Activated effector memory CD4-positive, alpha-beta T cell treated with anti-CD3 and anti-CD28 coated beads, Interleukin-2, amount 50 U/mL, for 16 hours (primary cell): ENCODE measurements at regions not wholly inside any gene's neighbourhood (a gene's known extent, or its start where the extent isn't known, plus 50 kb on each side); places are given as distances from the start of the nearest gene placed in this dataset.

Experiments used
- DNase-seq: peaks from one replicate; pipeline ENCODE4 v3.0.0-alpha.2; 2020

DNA sequence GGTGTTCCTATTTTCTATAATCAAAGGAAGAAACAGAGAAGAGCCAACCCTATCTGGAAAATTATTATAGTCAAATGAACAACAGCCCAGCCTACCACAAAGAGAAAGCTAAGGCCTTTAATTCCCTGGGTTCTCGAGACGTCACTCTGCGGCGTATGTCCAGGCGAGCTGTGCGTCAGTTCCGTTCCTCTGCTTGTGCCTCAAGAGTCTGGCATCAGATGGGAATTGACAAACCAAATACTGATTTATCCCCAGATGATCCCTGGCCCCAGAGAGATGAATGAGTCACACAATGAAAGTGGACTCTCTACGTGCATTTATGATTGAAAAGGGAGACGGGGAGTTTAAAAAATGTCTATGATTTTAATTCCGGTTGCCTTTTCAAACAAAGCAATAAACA lies 151.6 kb upstream of the PDE10A start:
- DNase-seq, result no peak

DNA sequence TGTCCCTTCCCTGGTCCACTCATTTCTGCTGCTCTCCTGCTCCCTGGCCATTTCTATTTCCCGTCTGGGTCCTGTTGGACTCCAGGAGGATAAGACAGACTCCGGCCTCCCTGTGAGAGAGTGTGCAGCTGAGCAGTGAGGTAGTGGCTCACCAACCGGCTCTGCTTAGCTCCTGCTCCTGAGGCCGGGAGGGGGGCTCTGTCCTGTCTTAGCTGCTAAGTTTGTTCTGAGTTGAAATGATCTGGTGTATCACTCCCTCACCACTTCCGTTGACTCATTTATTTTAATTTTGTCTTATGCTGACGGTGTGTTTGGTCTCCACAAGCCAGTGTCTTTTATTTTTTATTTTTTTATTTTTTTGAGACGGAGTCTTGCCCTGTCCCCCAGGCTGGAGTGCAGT lies 148.5 kb upstream of the PDE10A start:
- no peak for DNase-seq

DNA sequence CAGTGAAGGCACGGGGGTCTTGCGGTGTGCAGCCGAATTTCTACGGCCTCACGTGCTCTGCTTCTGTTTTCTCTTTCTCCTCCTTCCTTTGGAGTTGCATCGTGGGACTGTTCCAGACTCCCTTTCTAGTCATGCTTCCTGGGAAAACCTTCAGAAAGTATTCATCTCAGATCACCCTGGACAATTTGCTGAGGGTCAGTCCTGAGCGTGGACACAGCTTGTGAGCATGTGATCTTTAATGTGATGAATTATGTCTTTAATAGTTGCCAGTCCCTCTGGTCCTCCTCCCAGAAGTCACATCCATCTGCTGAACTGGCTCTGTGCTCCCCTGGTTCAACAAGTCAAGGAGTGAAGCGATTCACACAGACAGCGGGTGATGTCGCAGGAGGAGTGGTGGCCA lies 145.0 kb upstream of the PDE10A start:
- DNase-seq, result no peak

GRCh38 chr6:165807249-165807960 lies 144.4 kb upstream of the PDE10A start:
- DNase-seq, result no peak

- no peak for DNase-seq
Observed at GRCh38 chr6:165806126-165806810, 143.2 kb upstream of the PDE10A start.

DNA sequence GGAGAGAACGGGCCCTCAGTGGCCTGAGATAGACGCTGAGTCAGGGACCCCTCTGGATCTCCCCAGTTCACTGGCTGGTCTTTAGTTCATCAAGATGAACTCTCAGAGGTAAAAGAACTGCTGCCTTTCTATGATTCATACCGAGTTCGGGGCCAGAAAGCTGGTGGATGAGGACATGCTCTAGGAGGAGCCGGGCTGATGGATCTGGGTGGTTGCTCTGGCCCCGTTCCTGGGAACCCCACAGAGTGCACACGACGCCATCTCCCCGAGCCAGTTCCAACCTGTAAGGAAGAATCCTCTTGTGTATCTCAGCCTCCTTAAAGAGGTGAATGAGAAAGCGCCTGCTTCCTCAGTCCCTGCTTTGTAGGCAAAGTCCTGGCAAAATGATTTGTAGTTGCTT lies 142.6 kb upstream of the PDE10A start:
- no peak for DNase-seq

DNA sequence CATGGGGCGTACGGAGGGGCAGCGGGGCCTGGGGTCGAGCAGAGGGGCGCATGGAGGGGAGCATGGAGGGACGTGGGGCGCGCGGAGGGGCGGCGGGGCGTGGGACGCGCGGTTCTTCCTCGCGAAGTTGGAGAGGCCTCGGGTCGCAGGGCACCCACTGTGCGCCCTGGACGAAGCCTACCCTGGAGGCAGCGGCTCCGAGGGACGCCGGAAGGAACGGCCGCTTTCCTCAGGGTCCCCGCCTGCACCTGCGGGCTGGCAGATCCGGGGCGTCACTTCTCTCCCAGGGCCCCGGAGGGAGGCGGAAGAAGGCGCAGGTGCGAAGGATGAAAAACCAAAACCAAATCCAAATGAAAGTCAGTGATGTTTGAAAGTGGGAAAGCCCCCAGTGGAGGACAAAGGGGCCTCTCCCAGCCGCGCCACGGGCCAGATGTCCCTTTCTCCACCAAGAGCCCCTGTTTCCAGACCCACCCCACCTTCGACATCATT lies 142.1 kb upstream of the PDE10A start:
- DNase-seq, result no peak

- DNase-seq, result no peak
Observed at GRCh38 chr6:165804331-165805066, 141.5 kb upstream of the PDE10A start.

DNA sequence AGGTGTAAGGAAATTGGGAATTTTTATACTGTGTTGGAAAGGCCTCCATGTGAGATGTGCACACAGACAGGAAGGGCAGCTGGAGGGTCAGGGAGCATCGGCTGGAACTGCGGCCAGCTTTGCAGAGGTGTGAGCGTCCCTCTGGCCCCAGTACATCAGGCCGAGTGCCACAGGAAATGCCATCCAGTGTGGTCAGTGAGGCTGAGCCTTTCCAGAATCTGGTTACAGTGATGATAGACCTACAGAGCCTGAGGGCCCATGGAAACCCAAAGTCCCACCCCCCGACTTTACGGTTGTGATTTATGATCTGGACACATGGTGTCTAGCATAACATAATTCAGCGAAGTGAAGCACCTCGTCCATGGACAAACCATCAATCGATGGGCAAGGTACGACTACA lies 137.3 kb upstream of the PDE10A start:
- DNase-seq, result no peak

- DNase-seq, result no peak
Observed at GRCh38 chr6:165799391-165800153, 136.5 kb upstream of the PDE10A start.

GRCh38 chr6:165798991-165799390 lies 135.9 kb upstream of the PDE10A start:
- no peak for DNase-seq

- no peak for DNase-seq
Observed at GRCh38 chr6:165794179-165794601, 131.1 kb upstream of the PDE10A start.

GRCh38 chr6:165793287-165793825 lies 130.3 kb upstream of the PDE10A start:
- no peak for DNase-seq

DNA sequence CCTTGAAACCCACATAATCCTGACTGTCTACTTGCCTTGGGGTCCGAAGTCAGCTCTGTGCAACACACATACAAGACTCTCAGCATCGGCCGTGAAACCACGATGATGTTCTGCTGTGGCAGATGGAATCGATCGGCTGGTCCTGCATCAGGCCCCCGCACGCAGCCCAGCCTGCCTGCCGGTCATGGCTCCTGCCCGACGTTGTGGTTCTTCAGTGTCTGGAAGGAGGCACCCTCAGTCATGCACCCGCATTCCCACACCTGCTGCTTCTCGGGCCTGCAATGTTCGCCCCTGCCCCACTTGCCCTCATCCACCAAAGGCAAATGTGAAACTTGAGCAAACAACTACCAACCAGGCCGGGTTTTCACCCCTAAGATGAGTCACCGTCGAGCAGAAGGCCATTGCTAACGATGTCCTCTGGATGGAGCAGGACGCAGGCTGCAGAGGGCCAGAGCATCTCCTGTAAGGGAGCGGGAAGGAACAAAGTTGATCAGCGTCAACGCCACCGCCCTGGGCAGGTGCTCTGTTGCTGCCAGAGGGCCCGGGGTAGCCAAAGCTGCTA lies 128.9 kb upstream of the PDE10A start:
- no peak for DNase-seq

GRCh38 chr6:165791306-165791705 lies 128.3 kb upstream of the PDE10A start:
- DNase-seq, result no peak

DNA sequence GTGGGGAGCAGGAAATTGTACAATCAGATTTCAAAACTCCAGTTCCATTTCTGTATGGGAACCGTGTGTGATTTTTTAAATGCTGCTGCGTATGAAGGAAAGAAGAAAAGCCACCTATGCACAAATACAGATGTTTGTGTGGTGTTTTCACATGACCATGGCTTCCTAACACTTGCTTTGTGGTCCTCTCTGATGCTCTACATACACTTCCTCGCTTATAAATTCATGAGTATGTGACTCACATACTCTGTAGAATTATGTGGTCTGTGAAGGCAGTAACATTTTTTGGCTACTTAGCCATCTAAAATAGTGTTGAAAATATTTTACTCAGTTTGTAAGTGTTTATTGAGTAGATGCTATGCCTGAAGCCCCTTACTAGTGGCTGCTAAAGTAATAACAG lies 119.8 kb upstream of the PDE10A start:
- no peak for DNase-seq

GRCh38 chr6:165782134-165782533 lies 119.1 kb upstream of the PDE10A start:
- DNase-seq, result no peak

- no peak for DNase-seq
Observed at GRCh38 chr6:165777680-165778079, 114.6 kb upstream of the PDE10A start.

- no peak for DNase-seq
Observed at GRCh38 chr6:165776691-165777090, 113.7 kb upstream of the PDE10A start.

- DNase-seq, result no peak
Observed at GRCh38 chr6:165775721-165776120, 112.7 kb upstream of the PDE10A start.

DNA sequence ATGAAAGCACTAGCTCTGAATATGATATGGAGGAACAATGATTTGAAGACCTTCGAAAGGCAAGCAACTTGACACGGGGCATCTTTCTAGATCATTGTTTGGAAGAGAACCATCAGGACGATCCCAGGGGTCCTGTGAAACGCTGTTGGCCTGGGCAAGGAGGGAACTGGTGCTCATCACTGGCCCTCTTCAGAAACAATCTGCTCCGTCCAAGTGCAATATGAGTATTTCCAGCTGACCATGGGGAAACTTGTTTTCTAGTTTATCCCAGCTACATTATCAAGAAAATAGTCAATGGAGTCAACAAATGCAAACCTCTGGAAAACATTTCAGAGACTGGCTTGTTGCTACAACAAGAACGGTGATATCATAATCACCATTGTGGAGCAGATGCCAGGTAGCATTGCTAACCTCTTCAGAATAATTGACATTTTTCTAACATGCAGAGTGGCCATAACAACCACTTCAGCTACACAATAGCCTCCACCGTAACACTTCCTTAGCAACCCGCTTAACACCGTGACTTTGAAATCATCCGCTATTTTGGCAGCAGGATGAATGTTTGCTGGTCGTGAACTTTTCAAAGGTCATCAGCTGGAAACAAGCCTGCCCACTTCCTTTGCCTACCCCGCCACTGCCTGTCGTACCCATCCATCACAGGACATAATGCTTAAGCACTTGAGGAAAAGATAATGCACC lies 112.0 kb upstream of the PDE10A start:
- no peak for DNase-seq
